RWPE2 (cell line): ENCODE measurements at regions not wholly inside any gene's neighbourhood (a gene's known extent, or its start where the extent isn't known, plus 50 kb on each side); places are given as distances from the start of the nearest gene placed in this dataset.

ENCODE experiments used
- ATAC-seq: fragments of 200-7000 bp; cut with Tn5 transposase; 3 replicates; pipeline ENCODE4 v1.9.1; 2021; ENCODE audit warnings: low read depth
- DNase-seq: peaks from one replicate; pipeline ENCODE4 v3.0.0-alpha.2; 2020; ENCODE audit warnings: low spot score
- H3K27ac ChIP-seq: fragments of 450-650 bp; 2 replicates; pipeline ENCODE4 v1.5.1; 2017; ENCODE audit warnings: mild to moderate bottlenecking; ENCODE audit not compliant: poor library complexity, severe bottlenecking
- H3K27me3 ChIP-seq: fragments of 250-450 bp; sonication (Bioruptor Pico); 2 replicates; pipeline ENCODE4 v1.5.1; 2021; ENCODE audit warnings: mild to moderate bottlenecking, moderate library complexity; ENCODE audit not compliant: insufficient read depth, poor library complexity, severe bottlenecking
- H3K36me3 ChIP-seq: fragments of 250-450 bp; sonication (Bioruptor Pico); 2 replicates; pipeline ENCODE4 v1.5.1; 2020; ENCODE audit warnings: low read depth, mild to moderate bottlenecking, moderate library complexity
- H3K4me1 ChIP-seq: fragments of 250-450 bp; sonication (Bioruptor Pico); 2 replicates; pipeline ENCODE4 v1.5.1; 2021; ENCODE audit warnings: mild to moderate bottlenecking, moderate library complexity; ENCODE audit not compliant: insufficient read depth, poor library complexity, severe bottlenecking
- H3K4me3 ChIP-seq: fragments of 250-450 bp; sonication (Bioruptor Pico); 2 replicates; pipeline ENCODE4 v1.5.1; 2021; ENCODE audit warnings: mild to moderate bottlenecking, moderate library complexity; ENCODE audit not compliant: severe bottlenecking
- H3K9me3 ChIP-seq: fragments of 250-450 bp; sonication (Bioruptor Pico); 2 replicates; pipeline ENCODE4 v1.5.1; 2021; ENCODE audit warnings: mild to moderate bottlenecking, moderate library complexity; ENCODE audit not compliant: severe bottlenecking
- TF ChIP-seq, protein P1 (sequence below): fragments of 450-650 bp; IDR thresholded peaks from one replicate; pipeline ENCODE4 v1.5.1; 2017; ENCODE audit warnings: mild to moderate bottlenecking, moderate library complexity; ENCODE audit not compliant: poor library complexity, severe bottlenecking

DNA sequence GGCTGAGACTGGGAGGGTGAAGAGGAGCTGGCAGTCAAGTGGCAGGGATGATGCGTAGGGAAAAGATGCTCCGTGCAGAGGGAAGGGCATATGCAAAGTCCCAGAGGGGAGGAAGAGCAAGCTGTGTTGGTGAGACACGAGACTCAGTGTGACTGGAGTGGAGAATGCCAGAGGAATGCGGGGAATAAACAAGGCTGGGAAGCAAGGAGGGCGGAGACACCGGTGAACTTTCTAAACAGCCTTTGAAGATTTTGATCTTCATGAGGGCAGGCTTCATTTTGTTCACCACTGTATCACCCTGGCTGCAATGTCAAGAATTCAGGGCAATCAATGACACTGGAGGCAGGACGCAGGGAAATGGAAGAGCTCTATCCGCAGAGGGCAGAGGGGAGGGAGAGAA, 535.8 kb downstream of the FUT8 start:
- no peaks in the 10 kb centered on the region for H3K9me3 ChIP-seq
- DNase-seq (no peak), ATAC-seq (no peak)
- H3K4me3 ChIP-seq = no peak overlapping the region
- H3K36me3 ChIP-seq = no peaks in the 10 kb centered on the region
- H3K27ac ChIP-seq = no peak overlapping the region
- no peaks in the 10 kb centered on the region for H3K27me3 ChIP-seq
- H3K4me1 ChIP-seq = peaks cover 2% of the 10 kb centered on the region
- TF ChIP-seq, protein P1, sequence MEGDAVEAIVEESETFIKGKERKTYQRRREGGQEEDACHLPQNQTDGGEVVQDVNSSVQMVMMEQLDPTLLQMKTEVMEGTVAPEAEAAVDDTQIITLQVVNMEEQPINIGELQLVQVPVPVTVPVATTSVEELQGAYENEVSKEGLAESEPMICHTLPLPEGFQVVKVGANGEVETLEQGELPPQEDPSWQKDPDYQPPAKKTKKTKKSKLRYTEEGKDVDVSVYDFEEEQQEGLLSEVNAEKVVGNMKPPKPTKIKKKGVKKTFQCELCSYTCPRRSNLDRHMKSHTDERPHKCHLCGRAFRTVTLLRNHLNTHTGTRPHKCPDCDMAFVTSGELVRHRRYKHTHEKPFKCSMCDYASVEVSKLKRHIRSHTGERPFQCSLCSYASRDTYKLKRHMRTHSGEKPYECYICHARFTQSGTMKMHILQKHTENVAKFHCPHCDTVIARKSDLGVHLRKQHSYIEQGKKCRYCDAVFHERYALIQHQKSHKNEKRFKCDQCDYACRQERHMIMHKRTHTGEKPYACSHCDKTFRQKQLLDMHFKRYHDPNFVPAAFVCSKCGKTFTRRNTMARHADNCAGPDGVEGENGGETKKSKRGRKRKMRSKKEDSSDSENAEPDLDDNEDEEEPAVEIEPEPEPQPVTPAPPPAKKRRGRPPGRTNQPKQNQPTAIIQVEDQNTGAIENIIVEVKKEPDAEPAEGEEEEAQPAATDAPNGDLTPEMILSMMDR = no peak

DNA sequence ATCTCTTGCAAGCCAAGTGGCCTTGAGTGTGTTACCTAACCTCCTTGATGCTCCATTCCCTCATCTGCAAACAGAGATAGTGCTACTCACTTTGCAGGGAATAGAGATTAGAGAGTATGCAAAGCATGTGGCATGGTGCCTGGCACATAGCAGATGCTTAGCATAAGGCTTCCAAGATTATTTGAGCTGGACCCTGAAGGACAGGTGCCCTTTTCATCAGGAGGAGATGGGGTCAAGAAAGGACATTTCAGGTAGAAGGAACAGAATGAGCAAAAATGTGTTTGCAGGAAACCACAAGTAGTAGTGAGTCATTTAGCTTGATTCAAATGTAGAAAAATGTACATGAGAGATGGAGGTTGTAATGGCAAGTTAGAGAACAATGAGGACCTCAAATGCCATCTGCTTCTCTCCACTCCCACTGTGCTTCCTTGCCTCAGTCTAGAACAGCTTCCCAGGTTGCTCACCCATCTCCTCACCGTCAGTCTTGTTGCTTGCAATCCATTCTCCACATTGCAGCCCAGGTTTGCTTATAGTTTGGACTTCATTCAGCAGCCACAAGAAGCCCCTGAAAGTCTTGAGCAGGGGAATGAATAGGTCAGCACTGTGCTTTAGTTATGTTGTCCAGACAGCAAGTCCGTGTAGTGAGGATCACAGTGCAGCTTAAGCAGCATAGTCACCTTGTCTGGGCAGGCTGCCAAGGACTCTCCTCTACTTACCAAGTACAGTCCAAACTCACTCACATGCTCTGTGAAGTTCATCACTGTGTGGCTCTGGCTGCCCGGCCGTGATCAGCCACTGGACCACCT, 536.3 kb upstream of the CCDC196 start:
- ATAC-seq (peak; percentile 65), DNase-seq (peak; percentile 77)
- Histone ChIP-seq H3K27me3 (no peaks in the 10 kb centered on the region), H3K4me1 (peaks cover 2% of the 10 kb centered on the region), H3K4me3 (no peak overlapping the region), H3K36me3 (no peaks in the 10 kb centered on the region), H3K27ac (no peak overlapping the region), H3K9me3 (no peaks in the 10 kb centered on the region)
- TF ChIP-seq, protein P1 = no peak

DNA sequence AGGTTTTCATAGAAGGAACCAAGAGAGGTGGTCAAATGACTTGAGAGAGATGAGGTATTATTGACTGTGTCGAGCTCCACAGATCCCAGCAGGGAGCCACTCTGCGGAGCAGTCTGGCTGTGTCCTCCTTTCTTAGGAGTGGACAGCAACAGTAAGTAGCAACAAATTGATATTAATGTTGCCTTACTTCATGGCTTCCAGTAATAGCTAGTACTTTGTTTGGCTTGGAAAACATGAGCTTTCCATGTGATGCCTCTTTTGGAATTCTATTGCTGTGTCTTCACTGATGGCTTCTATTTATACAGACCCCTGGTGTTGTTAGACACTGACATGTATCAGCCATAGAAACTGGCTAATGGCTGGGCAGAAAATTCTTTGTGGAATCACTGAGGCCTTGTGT, 531.2 kb upstream of the CCDC196 start:
- no peak for DNase-seq
- TF ChIP-seq, protein P1 = no peak
- H3K27ac ChIP-seq = no peak overlapping the region
- no peak overlapping the region for H3K4me3 ChIP-seq
- H3K36me3 ChIP-seq = no peaks in the 10 kb centered on the region
- no peaks in the 10 kb centered on the region for H3K27me3 ChIP-seq
- H3K9me3 ChIP-seq = no peaks in the 10 kb centered on the region
- peaks cover 2% of the 10 kb centered on the region for H3K4me1 ChIP-seq
- ATAC-seq = no peak

DNA sequence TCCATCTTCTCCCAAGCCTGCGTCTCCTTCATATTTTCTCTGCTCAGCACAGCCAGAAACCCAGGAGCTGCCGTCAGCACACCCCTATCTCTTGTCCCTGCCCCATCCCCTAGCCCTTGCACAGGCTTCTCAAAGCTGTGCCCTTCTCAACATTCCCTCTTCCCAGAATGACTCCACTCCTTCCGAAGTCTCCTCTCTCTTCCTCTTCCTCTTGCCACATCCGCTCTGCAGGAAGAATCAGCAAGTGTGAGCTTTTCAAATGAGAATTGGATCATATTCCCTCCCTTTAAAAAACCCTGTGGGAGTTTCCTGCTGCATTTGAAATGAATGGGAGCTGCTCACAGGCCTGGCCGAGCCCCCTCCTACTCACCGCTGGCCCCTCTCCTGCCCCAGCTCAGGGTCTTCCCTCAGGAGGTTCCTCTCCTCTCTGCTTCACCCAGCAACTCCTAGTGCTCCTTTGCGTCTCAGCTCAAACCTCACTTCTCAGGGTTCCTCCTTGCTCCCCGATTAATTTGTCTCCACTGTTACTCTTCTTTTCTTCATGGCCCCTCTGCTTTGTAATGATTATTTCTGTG, 528.5 kb upstream of the CCDC196 start:
- Histone ChIP-seq H3K27ac (no peak overlapping the region), H3K4me1 (no peaks in the 10 kb centered on the region), H3K36me3 (no peaks in the 10 kb centered on the region), H3K27me3 (peaks cover 4% of the 10 kb centered on the region), H3K9me3 (no peaks in the 10 kb centered on the region), H3K4me3 (no peak overlapping the region)
- ATAC-seq (no peak), DNase-seq (no peak)
- TF ChIP-seq, protein P1 = no peak
